ENCODE measurements at regions not wholly inside any gene's neighbourhood (a gene's known extent, or its start where the extent isn't known, plus 50 kb on each side); places are given as distances from the start of the nearest gene placed in this dataset.

DNA sequence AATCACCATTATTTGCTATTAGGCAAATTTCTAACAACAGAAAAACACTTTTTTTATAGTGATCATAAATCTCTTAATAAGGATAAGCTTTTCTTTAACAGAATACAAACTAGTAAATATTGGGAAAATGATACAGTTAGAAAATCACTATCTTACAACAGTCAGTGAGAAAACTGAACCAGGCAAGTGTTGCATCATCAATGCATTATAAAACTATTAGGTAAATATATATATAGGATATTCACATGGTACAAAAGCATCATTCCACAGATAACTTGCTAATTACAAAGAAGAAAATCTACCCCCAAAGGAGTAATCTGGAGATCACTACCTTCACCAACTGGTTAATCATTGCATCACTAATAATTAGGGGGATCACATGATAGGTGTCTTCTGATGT lies 652.1 kb downstream of the HACE1 start:
- DNase-seq (ENCODE audit: low read depth): no peak

DNA sequence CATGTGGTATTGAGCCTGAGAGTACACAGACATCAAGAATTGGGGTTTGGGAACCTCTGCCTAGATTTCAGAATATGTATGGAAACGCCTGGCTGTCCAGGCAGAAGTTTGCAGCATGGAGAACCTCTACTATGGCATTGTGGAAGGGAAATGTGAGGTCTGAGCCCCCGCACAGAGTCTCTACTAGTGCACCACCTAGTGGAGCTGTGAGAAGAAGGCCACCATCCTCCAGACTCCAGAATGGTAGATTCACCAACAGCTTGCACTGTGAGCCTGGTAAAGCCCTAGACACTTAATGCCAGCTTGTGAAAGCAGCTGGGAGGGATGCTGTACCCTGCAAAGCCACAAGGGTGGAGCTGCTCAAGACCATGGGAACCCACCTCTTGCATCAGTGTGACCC lies 658.2 kb downstream of the HACE1 start:
- DNase-seq (ENCODE audit: low read depth): no peak

DNA sequence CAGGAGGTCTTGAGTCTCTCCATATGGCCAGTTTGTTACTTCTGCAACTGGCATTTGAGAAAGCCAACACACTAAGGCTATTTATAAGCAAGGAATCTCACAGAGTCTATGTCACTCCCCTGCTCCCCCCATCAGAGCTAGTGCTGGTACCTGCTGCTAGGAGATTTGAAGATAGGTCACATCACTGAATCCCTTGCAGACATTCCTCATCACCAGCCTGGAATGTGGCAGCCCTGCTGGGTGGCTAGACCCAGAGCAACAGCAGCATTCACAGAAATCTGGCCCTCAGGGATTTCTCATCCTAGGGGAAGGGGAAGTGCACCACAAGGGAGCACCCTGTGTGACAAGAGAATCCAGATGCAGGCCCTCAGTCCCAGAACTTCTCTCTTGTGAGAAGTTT lies 672.1 kb downstream of the HACE1 start:
- no peak for DNase-seq (ENCODE audit: low read depth)

DNA sequence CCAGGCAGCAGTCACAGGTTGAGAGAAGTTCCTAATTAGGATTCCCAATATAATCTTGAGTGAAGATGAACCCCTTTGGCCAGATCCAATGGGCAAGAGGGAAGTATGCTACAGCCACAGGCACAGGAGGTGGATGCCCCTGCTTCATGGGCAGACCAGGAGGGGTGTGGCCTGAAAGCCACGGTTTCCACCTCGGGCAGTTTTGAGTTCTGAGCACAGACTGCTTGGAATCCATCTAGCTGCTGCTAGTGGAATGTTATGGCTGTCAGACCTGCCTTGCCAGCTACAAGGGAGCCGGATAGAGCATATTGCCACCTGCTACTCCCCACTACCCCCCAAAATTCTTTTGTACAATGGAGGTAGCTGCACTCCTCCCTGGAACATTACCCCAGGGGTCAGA lies 672.9 kb downstream of the HACE1 start:
- no peak for DNase-seq (ENCODE audit: low read depth)

DNA sequence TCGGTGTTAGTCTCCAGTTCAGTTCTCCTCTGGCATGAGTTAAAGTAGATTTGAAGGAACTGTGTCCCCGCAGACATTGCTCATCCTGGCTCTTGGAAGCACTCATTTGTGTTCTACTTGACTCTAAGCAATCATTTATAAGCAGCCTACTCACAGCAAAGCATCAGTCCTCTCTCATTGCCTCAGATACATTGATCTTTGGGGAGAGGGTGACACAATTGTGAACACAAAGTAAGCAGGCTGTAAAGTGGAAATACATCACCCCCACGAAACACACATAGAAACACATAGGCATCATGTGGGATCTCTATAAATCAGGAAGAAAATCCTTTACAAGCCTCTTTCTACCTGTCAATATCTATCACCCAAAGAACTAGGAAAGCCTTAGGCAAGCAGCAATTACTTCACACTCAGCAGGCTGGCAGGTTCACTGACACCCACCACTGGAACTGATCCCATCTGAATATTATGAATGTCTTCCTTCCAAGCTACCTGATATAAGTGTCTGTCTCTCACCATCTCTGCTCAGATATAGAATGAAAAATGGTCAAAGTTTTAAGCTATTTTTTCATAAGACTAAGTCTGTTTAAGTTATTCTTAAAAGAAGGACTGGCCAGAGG lies 675.8 kb downstream of the HACE1 start:
- DNase-seq (ENCODE audit: low read depth): no peak

DNA sequence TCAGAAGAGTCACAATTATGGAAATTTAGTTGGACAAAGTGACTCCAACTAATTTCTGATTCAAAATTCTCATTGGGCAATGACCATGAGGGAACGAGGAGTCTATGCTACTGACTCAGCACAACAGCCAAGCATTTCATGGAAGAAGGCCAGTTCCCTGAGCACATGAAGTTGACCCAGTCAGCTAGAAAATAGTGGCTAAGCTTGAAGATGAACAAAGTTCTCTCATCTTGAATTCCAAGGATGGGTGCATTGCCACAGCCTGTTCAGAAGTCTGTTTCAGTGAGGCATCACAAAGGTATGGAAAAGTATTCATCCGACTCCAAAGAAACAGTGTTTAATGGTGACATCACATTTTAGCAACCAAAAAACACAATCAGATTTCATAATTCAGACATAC lies 676.9 kb downstream of the HACE1 start:
- DNase-seq (ENCODE audit: low read depth): peak; percentile 49

DNA sequence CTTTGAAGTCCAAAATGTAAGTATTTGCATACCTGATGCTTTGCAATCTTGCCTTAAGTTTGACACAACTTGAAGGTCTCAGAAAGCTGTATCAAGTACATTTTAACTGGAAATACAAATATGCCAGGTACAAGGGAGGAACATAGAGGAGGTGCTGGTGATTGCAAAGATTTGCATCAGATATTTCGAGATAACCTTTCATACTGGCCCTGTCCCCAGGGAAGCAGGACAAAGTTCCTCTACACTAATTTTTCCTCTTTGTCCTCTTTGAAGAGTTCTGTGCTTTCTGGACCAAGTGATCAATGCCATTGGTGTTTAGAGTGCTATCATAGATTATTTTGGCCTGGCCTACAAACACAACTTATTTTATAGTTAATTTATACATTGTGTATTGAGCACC lies 686.1 kb downstream of the HACE1 start:
- DNase-seq (ENCODE audit: low read depth): no peak

DNA sequence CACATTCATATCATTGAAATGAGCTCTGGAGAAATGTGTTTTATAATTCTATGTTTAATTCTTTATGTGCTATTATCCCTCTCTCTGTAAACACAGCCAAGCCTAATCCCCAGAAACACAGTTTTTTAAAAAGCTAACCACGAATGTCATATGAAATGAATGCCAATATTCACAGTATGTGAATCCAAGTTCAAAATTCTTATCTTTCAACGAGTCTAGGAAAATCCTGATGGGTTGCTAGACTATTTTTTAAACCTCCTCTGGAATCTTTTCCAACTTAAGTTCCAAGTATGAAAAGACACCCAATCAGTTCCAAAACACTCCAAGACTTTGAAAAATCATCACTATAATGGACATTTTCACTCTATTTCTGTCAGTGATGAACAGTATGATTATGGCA lies 689.3 kb downstream of the HACE1 start:
- no peak for DNase-seq (ENCODE audit: low read depth)

DNA sequence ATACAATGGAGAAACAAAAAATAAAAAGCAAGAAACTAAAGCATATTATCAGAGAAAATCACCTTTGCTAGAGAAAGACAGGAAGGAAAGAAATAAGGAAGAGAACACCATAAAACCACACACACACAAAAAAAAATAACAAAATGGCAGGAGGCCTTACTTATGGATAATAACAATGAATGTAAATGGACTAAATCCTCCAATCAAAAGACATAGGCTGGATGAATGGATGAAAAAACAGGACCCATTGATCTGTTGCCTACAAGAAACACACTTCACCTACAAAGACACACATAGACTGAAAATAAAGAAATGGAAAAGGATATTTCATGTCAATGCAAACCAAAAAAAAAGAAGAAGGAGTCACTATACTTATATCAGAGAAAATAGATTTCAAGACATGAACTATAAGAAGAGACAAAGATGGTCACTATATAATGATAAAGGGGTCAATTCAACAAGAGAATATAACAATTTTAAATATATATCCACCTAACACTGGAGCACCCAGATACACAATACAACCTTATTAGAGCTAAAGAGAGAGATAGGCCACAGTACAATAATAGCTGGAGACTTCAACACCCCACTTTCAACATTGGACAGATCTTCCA lies 693.6 kb downstream of the HACE1 start:
- no peak for DNase-seq (ENCODE audit: low read depth)

DNA sequence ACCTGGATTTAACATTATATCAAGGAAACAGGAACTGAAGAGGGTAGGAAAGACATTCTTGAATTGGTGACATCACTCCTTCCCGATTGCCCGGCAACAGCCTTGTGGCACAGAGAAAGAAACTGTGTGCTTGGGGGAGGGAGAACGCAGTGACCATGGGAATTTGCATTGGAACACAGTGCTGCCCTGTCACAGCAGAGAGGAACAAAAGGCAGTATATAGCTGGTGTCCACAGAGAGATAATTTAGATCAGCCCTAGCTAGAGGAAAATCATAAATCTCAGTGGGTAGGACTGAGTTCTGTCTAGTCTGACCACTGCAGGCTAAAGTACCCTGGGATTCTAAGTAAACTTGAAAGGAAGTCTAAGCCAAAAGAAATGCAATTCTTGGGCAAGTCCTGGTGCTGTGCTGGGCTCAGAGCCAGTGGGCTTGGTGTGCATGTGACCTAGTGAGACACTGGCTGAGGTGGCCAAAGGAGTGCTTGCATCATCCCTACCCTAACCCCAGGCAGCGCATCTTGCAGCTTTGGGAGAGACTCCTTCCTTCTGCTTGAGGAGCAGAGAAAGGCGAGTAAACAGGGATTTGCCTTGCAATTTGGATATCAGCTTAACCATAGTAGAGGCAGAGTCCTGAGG lies 697.6 kb downstream of the HACE1 start:
- peak; percentile 5 for DNase-seq (ENCODE audit: low read depth)

DNA sequence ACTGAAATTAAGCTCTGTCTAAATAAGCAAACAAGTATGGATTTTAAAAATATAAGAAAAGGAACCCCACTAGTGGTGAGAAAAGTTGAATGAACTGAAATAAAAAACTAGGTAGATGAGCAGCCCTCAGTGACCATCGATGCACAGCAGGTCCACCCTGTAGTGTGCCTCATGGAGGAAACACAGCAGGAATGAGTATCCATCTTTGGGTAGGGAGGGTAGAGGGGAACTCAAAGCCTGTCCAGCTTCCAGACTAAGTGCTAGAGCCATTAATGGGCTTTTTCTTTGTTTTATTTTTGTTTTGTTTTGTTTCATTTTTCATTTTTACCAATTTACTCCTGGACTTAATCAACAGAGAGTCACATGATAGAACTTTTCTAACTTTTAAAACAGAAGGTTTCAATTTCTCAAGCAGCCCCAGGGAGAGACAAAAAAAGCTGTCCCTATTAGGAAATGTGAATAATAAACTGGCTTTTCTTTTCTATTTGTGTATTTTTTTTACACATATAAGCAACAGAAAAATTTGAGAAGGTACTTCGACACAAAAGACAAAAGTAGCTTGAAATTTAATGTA lies 700.6 kb downstream of the HACE1 start:
- no peak for DNase-seq (ENCODE audit: low read depth)

DNA sequence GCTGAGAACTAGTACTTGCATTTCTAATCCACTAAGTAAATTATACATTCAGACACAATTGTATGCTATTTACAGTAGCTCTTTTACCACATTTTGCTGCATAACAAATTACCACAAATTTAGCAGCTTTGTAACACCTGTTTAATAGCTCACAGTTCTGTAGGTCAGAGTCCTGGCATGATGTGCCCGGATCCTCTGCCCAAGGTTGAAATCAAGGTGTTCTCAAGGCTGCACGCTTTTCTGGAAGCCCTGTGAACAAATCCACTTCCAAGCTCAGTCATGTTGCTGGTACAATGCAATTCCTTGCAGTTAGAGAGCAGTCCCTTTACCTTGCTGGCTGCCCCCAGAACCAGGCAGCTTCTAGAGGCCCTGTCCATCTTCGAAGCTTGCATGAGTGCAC lies 716.0 kb downstream of the HACE1 start:
- no peak for DNase-seq (ENCODE audit: low read depth)

DNA sequence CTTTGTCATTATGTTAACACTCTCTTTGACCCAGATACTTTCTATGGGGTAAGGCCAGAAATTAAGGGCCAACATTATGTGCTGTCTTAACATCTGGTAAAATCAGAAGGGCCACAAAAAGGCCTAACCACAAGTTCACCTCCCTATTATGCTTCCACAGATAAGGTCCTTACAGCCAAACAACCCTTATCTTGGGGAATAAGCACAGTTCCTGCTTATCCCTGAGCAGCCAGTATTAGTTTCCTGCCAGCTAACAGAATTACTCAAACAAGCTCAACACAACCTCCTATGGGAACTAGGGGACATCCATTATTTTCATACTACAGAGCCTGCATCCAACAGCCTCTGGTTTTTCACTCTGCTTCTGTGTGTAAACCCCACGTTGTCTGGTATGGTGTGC lies 724.8 kb downstream of the HACE1 start:
- no peak for DNase-seq (ENCODE audit: low read depth)

DNA sequence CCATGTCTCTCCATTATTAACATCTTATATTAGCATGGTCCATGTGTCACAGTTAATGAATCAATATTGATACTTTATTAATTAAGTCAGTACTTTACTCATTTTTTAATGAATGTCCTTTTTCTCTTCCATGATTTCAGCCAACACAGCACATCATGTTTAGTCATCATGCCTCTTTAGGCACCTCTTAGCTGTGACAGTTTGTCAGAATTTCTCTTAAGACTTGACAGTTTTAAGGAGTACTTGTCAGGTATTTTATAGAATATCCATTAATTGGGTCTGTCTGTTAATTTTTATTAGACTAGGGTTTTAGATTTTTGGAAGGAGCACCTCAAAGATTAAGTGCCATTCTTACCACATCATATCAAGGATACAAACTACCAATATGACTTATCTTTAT lies 729.4 kb downstream of the HACE1 start:
- no peak for DNase-seq (ENCODE audit: low read depth)

DNA sequence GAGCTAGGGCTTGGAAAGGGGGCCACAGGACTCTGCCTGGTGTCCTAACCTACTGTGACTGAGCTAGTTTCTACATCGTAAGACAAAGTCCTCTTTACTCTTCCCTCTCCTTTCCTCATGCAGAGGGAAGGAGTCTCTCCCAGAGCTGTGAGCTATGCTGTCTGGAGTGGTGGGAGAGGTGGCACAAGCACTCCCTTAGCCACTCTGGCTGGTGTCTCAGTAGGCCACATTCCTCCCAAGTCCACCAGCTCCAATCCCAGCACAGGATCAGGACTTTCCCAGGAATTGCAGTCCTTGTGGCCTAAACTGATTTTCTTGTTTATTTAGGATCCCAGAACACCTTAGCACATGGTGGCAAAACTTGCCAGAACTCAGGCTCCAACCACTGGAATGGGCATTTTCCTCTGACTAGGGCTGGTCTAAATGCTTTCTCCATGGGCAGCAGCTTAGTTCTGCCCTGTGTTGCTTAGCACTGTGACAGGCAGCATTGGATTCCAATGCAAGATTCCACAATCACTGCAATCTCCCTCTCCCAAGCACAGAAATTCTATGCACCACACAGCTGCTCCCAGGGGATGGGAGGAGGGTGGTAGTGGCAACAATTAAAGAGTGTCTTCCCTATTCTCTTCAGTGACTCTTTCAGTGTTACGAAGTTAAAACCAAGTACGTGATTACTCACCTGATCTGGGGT lies 733.3 kb downstream of the HACE1 start:
- DNase-seq (ENCODE audit: low read depth): no peak

DNA sequence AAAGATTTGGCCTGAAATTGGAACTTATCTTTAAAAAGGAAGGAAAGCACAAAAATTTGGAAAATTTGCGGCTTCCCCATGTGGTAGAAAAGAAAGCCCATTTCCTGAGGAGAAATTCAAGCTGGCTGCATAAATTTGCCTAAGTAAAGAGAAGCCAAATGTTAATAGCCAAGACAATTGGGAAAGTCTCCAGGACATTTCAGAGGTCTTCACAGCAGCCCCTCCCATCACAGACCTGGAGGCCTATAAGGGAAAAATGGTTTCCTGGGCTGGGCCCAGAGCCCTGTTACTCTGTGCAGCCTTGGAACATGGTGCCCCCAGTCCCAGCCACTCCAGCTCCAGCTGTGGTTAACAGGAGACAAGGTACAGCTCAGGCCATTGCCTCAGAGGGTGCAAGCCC lies 736.5 kb downstream of the HACE1 start:
- no peak for DNase-seq (ENCODE audit: low read depth)

DNA sequence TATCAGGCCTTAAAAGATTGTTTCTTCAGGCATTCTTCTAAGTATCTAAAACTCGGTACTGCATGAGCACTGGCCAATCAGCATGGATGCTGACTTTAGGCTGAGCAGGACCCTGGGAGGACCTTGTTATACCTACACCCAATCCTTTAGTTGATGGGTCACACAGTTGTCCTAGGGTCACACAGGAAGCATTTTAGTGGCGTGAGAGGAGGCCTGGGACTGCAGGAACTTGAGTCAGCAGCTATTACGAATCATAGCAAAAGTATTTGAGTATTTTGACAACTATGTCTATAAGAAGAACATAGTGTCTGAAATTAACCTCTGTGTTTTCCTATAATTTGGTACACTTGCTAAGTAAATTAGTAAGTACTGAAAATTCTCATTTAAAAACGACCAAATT lies 741.4 kb downstream of the HACE1 start:
- DNase-seq (ENCODE audit: low read depth): peak; percentile 50

DNA sequence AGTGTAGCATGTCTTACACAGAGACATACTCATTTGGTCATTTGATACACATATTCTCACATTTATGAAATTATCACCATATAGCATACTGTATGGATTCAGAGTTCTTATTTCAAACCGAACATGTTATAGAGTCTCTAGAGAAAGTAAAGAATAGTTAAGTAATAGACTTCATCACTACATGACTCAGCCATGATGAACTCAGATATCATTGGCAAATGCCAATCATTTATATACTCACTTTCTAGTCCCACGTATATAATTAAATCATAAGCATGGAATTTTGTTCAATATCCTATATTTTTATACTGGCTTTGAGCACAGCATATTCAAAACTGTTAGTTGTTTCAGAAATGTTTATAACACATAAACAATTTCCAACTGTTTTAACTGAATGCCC lies 749.9 kb downstream of the HACE1 start:
- DNase-seq (ENCODE audit: low read depth): no peak

DNA sequence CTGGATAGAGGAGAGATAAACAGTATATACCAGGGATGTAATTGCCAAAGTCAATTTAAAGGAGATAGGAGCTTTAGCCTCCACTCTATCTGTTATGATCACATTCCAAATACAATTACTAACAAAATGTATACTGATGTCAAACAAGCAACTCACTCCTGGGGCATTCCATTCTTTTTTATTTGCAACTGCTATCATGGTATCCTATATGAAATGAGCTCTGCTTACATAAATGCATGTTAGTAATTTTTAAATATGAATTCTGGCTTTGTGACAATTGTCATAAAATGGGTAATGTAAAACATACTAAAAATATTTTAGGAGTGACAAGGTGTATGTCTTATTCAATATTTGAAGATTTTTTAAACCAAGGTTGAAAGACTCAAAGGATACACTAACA lies 751.1 kb downstream of the HACE1 start:
- DNase-seq (ENCODE audit: low read depth): no peak

DNA sequence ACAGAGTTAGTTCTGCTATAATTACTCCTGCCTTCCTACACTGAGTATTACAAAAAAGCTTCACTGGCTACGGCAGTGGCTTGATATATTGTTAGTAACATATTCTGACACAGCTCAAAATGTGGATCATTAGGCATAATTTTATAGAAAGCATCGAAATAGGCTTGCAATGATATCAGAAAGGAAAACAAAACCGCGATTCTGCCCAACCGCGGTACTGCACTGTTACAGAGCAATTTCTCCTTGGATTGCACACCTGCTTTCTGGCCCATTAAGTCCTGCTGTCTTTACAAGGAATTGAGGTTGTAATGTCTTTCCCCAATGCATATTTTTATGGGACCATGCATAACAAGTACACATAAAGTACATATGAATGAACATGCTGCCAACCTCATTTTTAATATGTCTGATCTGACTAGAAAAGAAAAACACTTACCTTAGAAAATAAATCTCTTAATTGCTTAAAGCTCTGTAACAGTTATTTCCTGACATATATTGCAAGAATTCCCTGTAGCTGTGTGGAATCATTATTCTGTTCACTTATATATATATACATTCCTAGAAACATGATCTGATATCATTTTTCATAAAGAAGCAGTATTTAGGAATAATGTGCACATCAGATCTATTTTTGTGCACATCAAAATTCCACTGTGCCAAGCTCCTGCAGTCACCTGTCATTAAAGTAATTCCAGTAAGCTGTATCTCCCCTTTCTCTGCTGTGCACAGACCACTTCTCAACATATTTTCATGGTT lies 763.9 kb downstream of the HACE1 start:
- DNase-seq (ENCODE audit: low read depth): no peak

DNA sequence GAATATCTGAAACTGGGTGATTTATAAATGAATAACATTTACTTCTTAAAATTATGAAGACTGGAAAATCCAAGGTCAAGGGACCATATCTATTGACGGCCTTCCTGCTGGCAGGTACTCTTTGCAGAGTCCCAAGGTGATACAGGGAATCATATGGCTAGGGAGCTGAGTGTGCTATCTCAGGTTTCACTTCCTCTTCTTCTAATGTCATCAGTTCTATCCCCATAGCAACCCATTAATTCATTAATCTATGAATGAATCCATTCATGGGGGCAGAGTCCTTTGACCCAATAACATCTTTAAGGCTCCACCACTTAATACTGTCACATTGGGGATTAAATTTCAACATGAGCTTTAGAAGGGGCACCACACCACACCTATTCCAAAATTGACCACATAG lies 772.0 kb downstream of the HACE1 start:
- DNase-seq (ENCODE audit: low read depth): no peak

DNA sequence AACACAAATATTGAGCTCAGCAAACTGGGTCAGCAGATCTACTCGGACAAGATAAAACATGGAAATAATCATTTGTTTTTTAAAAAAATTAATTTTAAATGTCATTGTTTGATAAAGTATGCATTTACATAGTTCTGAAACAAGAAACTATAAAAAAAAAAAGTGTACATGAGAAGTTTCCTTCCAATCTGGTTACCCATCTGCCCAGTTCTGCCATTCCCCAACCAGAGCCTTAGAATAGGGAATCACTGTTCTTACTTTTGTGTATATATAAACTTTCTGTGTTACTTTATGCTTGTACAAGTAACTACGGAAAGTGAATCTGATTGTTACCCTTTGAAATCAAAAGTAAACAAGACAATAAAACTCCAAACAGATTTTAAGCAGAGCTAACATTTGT lies 791.4 kb downstream of the HACE1 start:
- no peak for DNase-seq (ENCODE audit: low read depth)

Data from non-pigmented ciliary epithelial cell (primary cell).